ENCODE measurements at regions not wholly inside any gene's neighbourhood (a gene's known extent, or its start where the extent isn't known, plus 50 kb on each side); places are given as distances from the start of the nearest gene placed in this dataset.

- no peak overlapping the region for H3K27ac ChIP-seq
- TF ChIP-seq CTCF (conservative IDR thresholded peaks at IDR 0.05) (peak; percentile 89), ZFX (IDR thresholded peaks at IDR 0.05) (no peak)
Measured at GRCh38 chr9:4366591-4367330, 66.9 kb upstream of the GLIS3 start.

- TF ChIP-seq CTCF (conservative IDR thresholded peaks at IDR 0.05) = no peak
- no peak for TF ChIP-seq ZFX (IDR thresholded peaks at IDR 0.05)
- no peak overlapping the region for H3K27ac ChIP-seq
Measured at GRCh38 chr9:4365055-4365454, 65.2 kb upstream of the GLIS3 start.

- no peak for TF ChIP-seq CTCF (conservative IDR thresholded peaks at IDR 0.05)
- no peak for TF ChIP-seq ZFX (IDR thresholded peaks at IDR 0.05)
- H3K27ac ChIP-seq = no peak overlapping the region
Measured at GRCh38 chr9:4362281-4362680, 62.4 kb upstream of the GLIS3 start.

GRCh38 chr9:4359016-4359415, 59.1 kb upstream of the GLIS3 start:
- no peak for TF ChIP-seq ZFX (IDR thresholded peaks at IDR 0.05)
- TF ChIP-seq CTCF (conservative IDR thresholded peaks at IDR 0.05) = no peak
- H3K27ac ChIP-seq = no peak overlapping the region

- TF ChIP-seq CTCF (conservative IDR thresholded peaks at IDR 0.05) = no peak
- TF ChIP-seq ZFX (IDR thresholded peaks at IDR 0.05) = no peak
- no peak overlapping the region for H3K27ac ChIP-seq
Measured at GRCh38 chr9:4357929-4358328, 58.1 kb upstream of the GLIS3 start.

GRCh38 chr9:4356306-4356705, 56.4 kb upstream of the GLIS3 start:
- TF ChIP-seq ZFX (IDR thresholded peaks at IDR 0.05) = no peak
- no peak for TF ChIP-seq CTCF (conservative IDR thresholded peaks at IDR 0.05)
- no peak overlapping the region for H3K27ac ChIP-seq

GRCh38 chr9:4353236-4353635, 53.4 kb upstream of the GLIS3 start:
- TF ChIP-seq ZFX (IDR thresholded peaks at IDR 0.05) = no peak
- TF ChIP-seq CTCF (conservative IDR thresholded peaks at IDR 0.05) = no peak
- no peak overlapping the region for H3K27ac ChIP-seq
